ENCODE measurements at regions not wholly inside any gene's neighbourhood (a gene's known extent, or its start where the extent isn't known, plus 50 kb on each side); places are given as distances from the start of the nearest gene placed in this dataset.
A peak's percentile ranks its signal among the peaks of the same experiment; 100 is the strongest.

- TF ChIP-seq CTCF (IDR thresholded peaks at IDR 0.05; ENCODE audit: poor library complexity): peak; percentile 82
- no peak for TF ChIP-seq EZH2 (IDR thresholded peaks at IDR 0.05; ENCODE audit: borderline replicate concordance)
Observed at GRCh38 chr4:53908661-53909078, 155.7 kb downstream of the CHIC2 start.

Measured in hepatocyte (in vitro differentiated cells).